ELF-1 (cell line): ENCODE measurements at regions not wholly inside any gene's neighbourhood (a gene's known extent, or its start where the extent isn't known, plus 50 kb on each side); places are given as distances from the start of the nearest gene placed in this dataset.

ENCODE experiments used
- DNase-seq: peaks from one replicate; pipeline ENCODE4 v3.0.0-alpha.2; 2016; ENCODE audit warnings: low read depth, low spot score

- DNase-seq, result no peak
Observed at GRCh38 chr11:131121426-131122333, 205.4 kb upstream of the SNX19 start.

GRCh38 chr11:131122448-131122847, 206.2 kb upstream of the SNX19 start:
- DNase-seq, result no peak

- DNase-seq, result peak; percentile 20
Observed at GRCh38 chr11:131129474-131129873, 213.2 kb upstream of the SNX19 start.

- DNase-seq, result no peak
Observed at GRCh38 chr11:131135611-131136010, 219.3 kb upstream of the SNX19 start.

GRCh38 chr11:131136486-131136885, 220.2 kb upstream of the SNX19 start:
- DNase-seq, result no peak

GRCh38 chr11:131137046-131137445, 220.8 kb upstream of the SNX19 start:
- DNase-seq, result no peak

- DNase-seq, result no peak
Observed at GRCh38 chr11:131138731-131139130, 222.5 kb upstream of the SNX19 start.

- no peak for DNase-seq
Observed at GRCh38 chr11:131145791-131146190, 224.6 kb upstream of the NTM start.

- DNase-seq, result no peak
Observed at GRCh38 chr11:131146827-131147490, 223.5 kb upstream of the NTM start.

GRCh38 chr11:131154351-131154750, 216.1 kb upstream of the NTM start:
- no peak for DNase-seq

GRCh38 chr11:131157678-131158077, 212.7 kb upstream of the NTM start:
- DNase-seq, result no peak

GRCh38 chr11:131160846-131161245, 209.6 kb upstream of the NTM start:
- no peak for DNase-seq

GRCh38 chr11:131163613-131164012, 206.8 kb upstream of the NTM start:
- DNase-seq, result no peak

- no peak for DNase-seq
Observed at GRCh38 chr11:131165036-131165435, 205.4 kb upstream of the NTM start.

GRCh38 chr11:131168839-131169713, 201.3 kb upstream of the NTM start:
- DNase-seq, result no peak

- DNase-seq, result no peak
Observed at GRCh38 chr11:131172011-131172410, 198.4 kb upstream of the NTM start.

- no peak for DNase-seq
Observed at GRCh38 chr11:131178020-131178419, 192.4 kb upstream of the NTM start.

GRCh38 chr11:131178596-131178995, 191.8 kb upstream of the NTM start:
- no peak for DNase-seq

GRCh38 chr11:131179836-131180235, 190.6 kb upstream of the NTM start:
- DNase-seq, result no peak

GRCh38 chr11:131185915-131186314, 184.5 kb upstream of the NTM start:
- no peak for DNase-seq

GRCh38 chr11:131186629-131187101, 183.8 kb upstream of the NTM start:
- peak; percentile 50 for DNase-seq

- no peak for DNase-seq
Observed at GRCh38 chr11:131190446-131190845, 180.0 kb upstream of the NTM start.
